ENCODE measurements at regions not wholly inside any gene's neighbourhood (a gene's known extent, or its start where the extent isn't known, plus 50 kb on each side); places are given as distances from the start of the nearest gene placed in this dataset.

DNA sequence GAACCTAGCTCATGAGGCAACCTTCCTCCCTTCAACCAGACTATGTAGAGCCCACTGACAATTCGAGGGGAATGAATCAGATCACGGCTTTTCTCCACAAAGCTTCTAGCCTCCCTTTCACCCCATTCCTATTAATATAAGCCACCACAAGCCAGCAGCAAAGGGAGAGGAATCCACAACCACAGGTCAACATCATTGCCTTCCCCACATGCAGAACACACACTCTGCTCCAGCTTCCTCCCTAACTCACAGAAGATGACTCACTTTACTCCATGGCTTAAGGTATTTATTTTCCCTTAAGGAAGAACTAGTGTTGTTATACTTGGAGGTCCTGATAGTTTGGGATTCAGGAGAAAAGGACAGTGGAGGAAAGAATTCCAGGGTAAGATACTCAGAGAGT is 272.2 kb downstream of the C1D start:
- TF ChIP-seq SP1 (IDR thresholded peaks at IDR 0.05) (no peak), SP1 (CRISPR knock-in tag; IDR thresholded peaks at IDR 0.05) (no peak), MYC (CRISPR knock-in tag; IDR thresholded peaks at IDR 0.05; ENCODE audit: borderline replicate concordance) (no peak), ZNF562 (CRISPR knock-in tag; IDR thresholded peaks at IDR 0.05; ENCODE audit: borderline replicate concordance) (no peak), POLR2AphosphoS5 (IDR thresholded peaks at IDR 0.05; ENCODE audit: low read depth, low read length) (no peak), ZNF335 (CRISPR knock-in tag; IDR thresholded peaks at IDR 0.05) (no peak), RARA (CRISPR knock-in tag; IDR thresholded peaks at IDR 0.05) (no peak), MAZ (IDR thresholded peaks at IDR 0.05; ENCODE audit: borderline replicate concordance, low read depth, low read length) (no peak), MAZ (CRISPR knock-in tag; IDR thresholded peaks at IDR 0.05; ENCODE audit: low read depth) (no peak), RBM22 (optimal IDR thresholded peaks at IDR 0.05; ENCODE audit: low read length) (no peak), SETDB1 (CRISPR knock-in tag; IDR thresholded peaks at IDR 0.05; ENCODE audit: borderline replicate concordance) (no peak)
- TF ChIP-seq, protein P1, sequence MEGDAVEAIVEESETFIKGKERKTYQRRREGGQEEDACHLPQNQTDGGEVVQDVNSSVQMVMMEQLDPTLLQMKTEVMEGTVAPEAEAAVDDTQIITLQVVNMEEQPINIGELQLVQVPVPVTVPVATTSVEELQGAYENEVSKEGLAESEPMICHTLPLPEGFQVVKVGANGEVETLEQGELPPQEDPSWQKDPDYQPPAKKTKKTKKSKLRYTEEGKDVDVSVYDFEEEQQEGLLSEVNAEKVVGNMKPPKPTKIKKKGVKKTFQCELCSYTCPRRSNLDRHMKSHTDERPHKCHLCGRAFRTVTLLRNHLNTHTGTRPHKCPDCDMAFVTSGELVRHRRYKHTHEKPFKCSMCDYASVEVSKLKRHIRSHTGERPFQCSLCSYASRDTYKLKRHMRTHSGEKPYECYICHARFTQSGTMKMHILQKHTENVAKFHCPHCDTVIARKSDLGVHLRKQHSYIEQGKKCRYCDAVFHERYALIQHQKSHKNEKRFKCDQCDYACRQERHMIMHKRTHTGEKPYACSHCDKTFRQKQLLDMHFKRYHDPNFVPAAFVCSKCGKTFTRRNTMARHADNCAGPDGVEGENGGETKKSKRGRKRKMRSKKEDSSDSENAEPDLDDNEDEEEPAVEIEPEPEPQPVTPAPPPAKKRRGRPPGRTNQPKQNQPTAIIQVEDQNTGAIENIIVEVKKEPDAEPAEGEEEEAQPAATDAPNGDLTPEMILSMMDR (CRISPR knock-in tag; IDR thresholded peaks at IDR 0.05) = no peak
